ENCODE measurements at regions not wholly inside any gene's neighbourhood (a gene's known extent, or its start where the extent isn't known, plus 50 kb on each side); places are given as distances from the start of the nearest gene placed in this dataset.
"Not testable (repeated sequence)": the region's sequence is repeated elsewhere in the genome, so short reads cannot be mapped to it uniquely, and the experiment has no call there.

GRCh38 chr20:48393737-48394314, 434.0 kb downstream of the PREX1 start:
- FAIRE-seq, result no peak
- DNase-seq (ENCODE audit: extremely low spot score, insufficient read length, low read depth), result no peak

GRCh38 chr20:48393311-48393685, 434.5 kb downstream of the PREX1 start:
- no peak for DNase-seq (ENCODE audit: extremely low spot score, insufficient read length, low read depth)
- no peak for FAIRE-seq

GRCh38 chr20:48392407-48393310, 435.1 kb downstream of the PREX1 start:
- FAIRE-seq, result no peak

GRCh38 chr20:48390981-48391380, 436.8 kb downstream of the PREX1 start:
- no peak for FAIRE-seq
- no peak for DNase-seq (ENCODE audit: extremely low spot score, insufficient read length, low read depth)

More at GRCh38 chr20:48392407-48393310, 435.1 kb downstream of the PREX1 start:
- no peak for DNase-seq (ENCODE audit: extremely low spot score, insufficient read length, low read depth)

- FAIRE-seq (no peak), DNase-seq (ENCODE audit: extremely low spot score, insufficient read length, low read depth) (no peak)
Measured at GRCh38 chr20:48387675-48388074, 440.1 kb downstream of the PREX1 start.

- no peak for DNase-seq (ENCODE audit: extremely low spot score, insufficient read length, low read depth)
- no peak for FAIRE-seq
Measured at GRCh38 chr20:48385527-48385926, 442.3 kb downstream of the PREX1 start.

GRCh38 chr20:48385114-48385513, 442.7 kb downstream of the PREX1 start:
- DNase-seq (ENCODE audit: extremely low spot score, insufficient read length, low read depth) (no peak), FAIRE-seq (no peak)

GRCh38 chr20:48384147-48384818, 443.5 kb downstream of the PREX1 start:
- FAIRE-seq, result no peak
- DNase-seq (ENCODE audit: extremely low spot score, insufficient read length, low read depth), result no peak

- FAIRE-seq, result no peak
Measured at GRCh38 chr20:48383252-48383651, 444.5 kb downstream of the PREX1 start.

GRCh38 chr20:48382304-48382703, 445.5 kb downstream of the PREX1 start:
- no peak for DNase-seq (ENCODE audit: extremely low spot score, insufficient read length, low read depth)
- FAIRE-seq, result no peak

More at GRCh38 chr20:48383252-48383651, 444.5 kb downstream of the PREX1 start:
- DNase-seq (ENCODE audit: extremely low spot score, insufficient read length, low read depth), result no peak

- FAIRE-seq (no peak), DNase-seq (ENCODE audit: extremely low spot score, insufficient read length, low read depth) (no peak)
Measured at GRCh38 chr20:48381353-48382120, 446.3 kb downstream of the PREX1 start.

GRCh38 chr20:48380661-48381060, 447.1 kb downstream of the PREX1 start:
- DNase-seq (ENCODE audit: extremely low spot score, insufficient read length, low read depth) (no peak), FAIRE-seq (no peak)

GRCh38 chr20:48378976-48379675, 448.7 kb downstream of the PREX1 start:
- DNase-seq (ENCODE audit: extremely low spot score, insufficient read length, low read depth) (no peak), FAIRE-seq (no peak)

GRCh38 chr20:48377940-48378339, 449.9 kb downstream of the PREX1 start:
- FAIRE-seq (no peak), DNase-seq (ENCODE audit: extremely low spot score, insufficient read length, low read depth) (no peak)

GRCh38 chr20:48375804-48376203, 452.0 kb downstream of the PREX1 start:
- no peak for DNase-seq (ENCODE audit: extremely low spot score, insufficient read length, low read depth)
- no peak for FAIRE-seq

GRCh38 chr20:48374991-48375595, 452.7 kb downstream of the PREX1 start:
- DNase-seq (ENCODE audit: extremely low spot score, insufficient read length, low read depth) (no peak), FAIRE-seq (no peak)

- not testable (repeated sequence) for DNase-seq (ENCODE audit: extremely low spot score, insufficient read length, low read depth); FAIRE-seq
Measured at GRCh38 chr20:48374031-48374907, 453.5 kb downstream of the PREX1 start.

GRCh38 chr20:48373555-48373934, 454.3 kb downstream of the PREX1 start:
- FAIRE-seq, result no peak

More at GRCh38 chr20:48373555-48373934, 454.3 kb downstream of the PREX1 start:
- DNase-seq (ENCODE audit: extremely low spot score, insufficient read length, low read depth), result no peak

All from GM18507 (cell line).